Lung (tissue), 11 donors: ENCODE measurements at regions not wholly inside any gene's neighbourhood (a gene's known extent, or its start where the extent isn't known, plus 50 kb on each side); places are given as distances from the start of the nearest gene placed in this dataset.

Experiments
- ATAC-seq: fragments of 200-7000 bp; cut with Tn5 transposase; one replicate; pipeline ENCODE4 v1.9.1; 2020; ENCODE audit warnings: moderate number of reproducible peaks; ENCODE audit not compliant: insufficient read depth, low FRiP score
- DNase-seq, 3 donors: peaks; one replicate each; pipeline ENCODE4 v3.0.0-alpha.2; 2013 to 2017
- H3K27ac ChIP-seq, 2 donors: one replicate each; pipeline ENCODE4 v1.5.1; 2013; ENCODE audit warnings: mild to moderate bottlenecking in 2 of 2, moderate library complexity in 2 of 2, control low read depth in 1 of 2, inconsistent platforms in 1 of 2, low read depth in 1 of 2, low read length in 1 of 2
- H3K27me3 ChIP-seq, 3 donors: one replicate each; pipeline ENCODE4 v1.5.1; 2013; ENCODE audit warnings: low read length in 2 of 3; ENCODE audit not compliant: control insufficient read depth in 3 of 3, insufficient read depth in 3 of 3
- H3K36me3 ChIP-seq, 4 donors: one replicate each; pipeline ENCODE4 v1.5.1; 2013; ENCODE audit warnings: low read length in 4 of 4, mild to moderate bottlenecking in 1 of 4, moderate library complexity in 1 of 4; ENCODE audit not compliant: control insufficient read depth in 4 of 4, insufficient read depth in 4 of 4
- H3K4me1 ChIP-seq, 5 donors: one replicate each; pipeline ENCODE4 v1.5.1; 2013; ENCODE audit warnings: low read length in 5 of 5, mild to moderate bottlenecking in 2 of 5, moderate library complexity in 1 of 5; ENCODE audit not compliant: control insufficient read depth in 5 of 5, insufficient read depth in 5 of 5
- H3K4me3 ChIP-seq: one replicate; pipeline ENCODE4 v1.5.1; 2013; ENCODE audit warnings: mild to moderate bottlenecking, control low read depth, moderate library complexity
- H3K9ac ChIP-seq, 2 donors: one replicate each; pipeline ENCODE4 v1.5.1; 2013; ENCODE audit warnings: low read length in 2 of 2, control low read depth in 1 of 2; ENCODE audit not compliant: insufficient read depth in 1 of 2
- H3K9me3 ChIP-seq, 4 donors: one replicate each; pipeline ENCODE4 v1.5.1; 2013; ENCODE audit warnings: low read length in 3 of 4, mild to moderate bottlenecking in 1 of 4, moderate library complexity in 1 of 4; ENCODE audit not compliant: control insufficient read depth in 4 of 4, insufficient read depth in 3 of 4
- CTCF ChIP-seq: IDR thresholded peaks from 2 replicates; pipeline ENCODE4 v1.5.1; 2012; ENCODE audit warnings: mild to moderate bottlenecking; ENCODE audit errors: control extremely low read depth, extremely low read depth
- WGBS, 2 donors: extraction: QIAGEN DNeasy Blood & Tissue Kit; methylation state at CpG; one replicate each; pipeline ENCODE4 v1.1.7; 2013; 5-methylcytosine and 5-hydroxymethylcytosine counted together
- donor health status: control.
- donor health status: control.
- donor health status: Bipolar disorder and iron deficiency.
- donor health status: healthy.
- donor health status: DM: yes; HTN: yes; CAD: no.

GRCh38 chr6:27757307-27757706 lies 154.9 kb downstream of the OR2B2 start:
- H3K4me3 ChIP-seq = no peak overlapping the region
- H3K27me3 ChIP-seq = peaks cover 0 to 7% (median 2%) of the 10 kb centered on the region in 3 donors

GRCh38 chr6:27755768-27756167 lies 156.4 kb downstream of the OR2B2 start:
- DNase-seq = no peak
- WGBS, 2 donors = 42 to 64% methylated on average over 4 of the region's 4 CpGs
- Histone ChIP-seq H3K4me3 (no peak overlapping the region), H3K36me3 (no peaks in the 10 kb centered on the region), H3K4me1 (no peaks in the 10 kb centered on the region), H3K9ac (no peak overlapping the region), H3K27ac (no peak overlapping the region), H3K9me3 (peaks cover 0 to 2% (median 0%) of the 10 kb centered on the region in 4 donors), H3K27me3 (peaks cover 0 to 7% (median 2%) of the 10 kb centered on the region in 3 donors)
- no peak for ATAC-seq
- no peak for TF ChIP-seq CTCF

More at GRCh38 chr6:27757307-27757706, 154.9 kb downstream of the OR2B2 start:
- WGBS, 2 donors = 7 to 8% methylated on average over 29 to 30 of the region's 30 CpGs
- H3K36me3 ChIP-seq = no peaks in the 10 kb centered on the region
- peaks cover 0 to 2% (median 0%) of the 10 kb centered on the region in 4 donors for H3K9me3 ChIP-seq
- H3K27ac ChIP-seq = no peak overlapping the region
- H3K9ac ChIP-seq = peak overlapping the region; percentile 51 to 65
- no peak for TF ChIP-seq CTCF
- peak; percentile 59 to 72 (median 68) for DNase-seq
- no peak for ATAC-seq
- no peaks in the 10 kb centered on the region for H3K4me1 ChIP-seq

- no peak for ATAC-seq
- WGBS, 2 donors = 14 to 20% methylated on average over 1 of the region's 1 CpG
- H3K27ac ChIP-seq = no peak overlapping the region
Observed at GRCh38 chr6:27754408-27754782, 157.8 kb downstream of the OR2B2 start.

More at GRCh38 chr6:27754408-27754782, 157.8 kb downstream of the OR2B2 start:
- Histone ChIP-seq H3K36me3 (no peaks in the 10 kb centered on the region), H3K4me3 (no peak overlapping the region), H3K9ac (peak overlapping the region in 1 of 2 donors; percentile 77), H3K9me3 (peaks cover 0 to 2% (median 0%) of the 10 kb centered on the region in 4 donors), H3K27me3 (peaks cover 0 to 7% (median 2%) of the 10 kb centered on the region in 3 donors), H3K4me1 (no peaks in the 10 kb centered on the region)
- TF ChIP-seq CTCF = no peak
- no peak for DNase-seq
